ENCODE measurements at regions not wholly inside any gene's neighbourhood (a gene's known extent, or its start where the extent isn't known, plus 50 kb on each side); places are given as distances from the start of the nearest gene placed in this dataset.

GRCh38 chr3:33936171-33936920 is 137.9 kb downstream of the PDCD6IP start:
- TF ChIP-seq CTCF (IDR thresholded peaks at IDR 0.05; ENCODE audit: insufficient read depth, low read length, poor library complexity, severe bottlenecking) = no peak
- no peak for TF ChIP-seq EZH2phosphoT487 (conservative IDR thresholded peaks at IDR 0.05; ENCODE audit: low read length)
